ENCODE measurements at regions not wholly inside any gene's neighbourhood (a gene's known extent, or its start where the extent isn't known, plus 50 kb on each side); places are given as distances from the start of the nearest gene placed in this dataset.

DNA sequence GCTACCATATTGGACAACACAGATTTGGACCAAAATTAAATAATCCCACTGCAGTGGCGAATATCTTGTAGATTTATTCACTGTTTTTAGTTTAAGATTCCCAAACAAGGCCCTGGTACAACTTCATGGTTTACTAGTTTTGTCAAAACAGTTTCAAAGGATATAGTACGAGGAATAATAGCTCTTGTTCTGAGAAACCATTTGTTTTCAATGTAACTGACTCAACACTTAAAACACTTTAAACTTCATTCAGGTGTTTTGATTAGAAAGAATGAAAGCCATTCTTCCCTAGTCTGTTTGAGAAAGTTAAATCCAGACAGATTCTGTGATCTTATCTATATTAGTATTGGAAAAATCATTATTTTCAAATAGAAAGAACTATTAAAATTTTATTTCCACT lies 276.4 kb upstream of the MKLN1 start (continued):
- TF ChIP-seq, protein P1, sequence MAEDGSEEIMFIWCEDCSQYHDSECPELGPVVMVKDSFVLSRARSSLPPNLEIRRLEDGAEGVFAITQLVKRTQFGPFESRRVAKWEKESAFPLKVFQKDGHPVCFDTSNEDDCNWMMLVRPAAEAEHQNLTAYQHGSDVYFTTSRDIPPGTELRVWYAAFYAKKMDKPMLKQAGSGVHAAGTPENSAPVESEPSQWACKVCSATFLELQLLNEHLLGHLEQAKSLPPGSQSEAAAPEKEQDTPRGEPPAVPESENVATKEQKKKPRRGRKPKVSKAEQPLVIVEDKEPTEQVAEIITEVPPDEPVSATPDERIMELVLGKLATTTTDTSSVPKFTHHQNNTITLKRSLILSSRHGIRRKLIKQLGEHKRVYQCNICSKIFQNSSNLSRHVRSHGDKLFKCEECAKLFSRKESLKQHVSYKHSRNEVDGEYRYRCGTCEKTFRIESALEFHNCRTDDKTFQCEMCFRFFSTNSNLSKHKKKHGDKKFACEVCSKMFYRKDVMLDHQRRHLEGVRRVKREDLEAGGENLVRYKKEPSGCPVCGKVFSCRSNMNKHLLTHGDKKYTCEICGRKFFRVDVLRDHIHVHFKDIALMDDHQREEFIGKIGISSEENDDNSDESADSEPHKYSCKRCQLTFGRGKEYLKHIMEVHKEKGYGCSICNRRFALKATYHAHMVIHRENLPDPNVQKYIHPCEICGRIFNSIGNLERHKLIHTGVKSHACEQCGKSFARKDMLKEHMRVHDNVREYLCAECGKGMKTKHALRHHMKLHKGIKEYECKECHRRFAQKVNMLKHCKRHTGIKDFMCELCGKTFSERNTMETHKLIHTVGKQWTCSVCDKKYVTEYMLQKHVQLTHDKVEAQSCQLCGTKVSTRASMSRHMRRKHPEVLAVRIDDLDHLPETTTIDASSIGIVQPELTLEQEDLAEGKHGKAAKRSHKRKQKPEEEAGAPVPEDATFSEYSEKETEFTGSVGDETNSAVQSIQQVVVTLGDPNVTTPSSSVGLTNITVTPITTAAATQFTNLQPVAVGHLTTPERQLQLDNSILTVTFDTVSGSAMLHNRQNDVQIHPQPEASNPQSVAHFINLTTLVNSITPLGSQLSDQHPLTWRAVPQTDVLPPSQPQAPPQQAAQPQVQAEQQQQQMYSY (CRISPR knock-in tag; IDR thresholded peaks at IDR 0.05), result no peak
- no peak for TF ChIP-seq ATF1 (CRISPR knock-in tag; IDR thresholded peaks at IDR 0.05)
- TF ChIP-seq RORB (CRISPR knock-in tag; IDR thresholded peaks at IDR 0.05), result no peak
- TF ChIP-seq, protein P2, sequence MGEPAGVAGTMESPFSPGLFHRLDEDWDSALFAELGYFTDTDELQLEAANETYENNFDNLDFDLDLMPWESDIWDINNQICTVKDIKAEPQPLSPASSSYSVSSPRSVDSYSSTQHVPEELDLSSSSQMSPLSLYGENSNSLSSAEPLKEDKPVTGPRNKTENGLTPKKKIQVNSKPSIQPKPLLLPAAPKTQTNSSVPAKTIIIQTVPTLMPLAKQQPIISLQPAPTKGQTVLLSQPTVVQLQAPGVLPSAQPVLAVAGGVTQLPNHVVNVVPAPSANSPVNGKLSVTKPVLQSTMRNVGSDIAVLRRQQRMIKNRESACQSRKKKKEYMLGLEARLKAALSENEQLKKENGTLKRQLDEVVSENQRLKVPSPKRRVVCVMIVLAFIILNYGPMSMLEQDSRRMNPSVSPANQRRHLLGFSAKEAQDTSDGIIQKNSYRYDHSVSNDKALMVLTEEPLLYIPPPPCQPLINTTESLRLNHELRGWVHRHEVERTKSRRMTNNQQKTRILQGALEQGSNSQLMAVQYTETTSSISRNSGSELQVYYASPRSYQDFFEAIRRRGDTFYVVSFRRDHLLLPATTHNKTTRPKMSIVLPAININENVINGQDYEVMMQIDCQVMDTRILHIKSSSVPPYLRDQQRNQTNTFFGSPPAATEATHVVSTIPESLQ (CRISPR knock-in tag; IDR thresholded peaks at IDR 0.05), result no peak

DNA sequence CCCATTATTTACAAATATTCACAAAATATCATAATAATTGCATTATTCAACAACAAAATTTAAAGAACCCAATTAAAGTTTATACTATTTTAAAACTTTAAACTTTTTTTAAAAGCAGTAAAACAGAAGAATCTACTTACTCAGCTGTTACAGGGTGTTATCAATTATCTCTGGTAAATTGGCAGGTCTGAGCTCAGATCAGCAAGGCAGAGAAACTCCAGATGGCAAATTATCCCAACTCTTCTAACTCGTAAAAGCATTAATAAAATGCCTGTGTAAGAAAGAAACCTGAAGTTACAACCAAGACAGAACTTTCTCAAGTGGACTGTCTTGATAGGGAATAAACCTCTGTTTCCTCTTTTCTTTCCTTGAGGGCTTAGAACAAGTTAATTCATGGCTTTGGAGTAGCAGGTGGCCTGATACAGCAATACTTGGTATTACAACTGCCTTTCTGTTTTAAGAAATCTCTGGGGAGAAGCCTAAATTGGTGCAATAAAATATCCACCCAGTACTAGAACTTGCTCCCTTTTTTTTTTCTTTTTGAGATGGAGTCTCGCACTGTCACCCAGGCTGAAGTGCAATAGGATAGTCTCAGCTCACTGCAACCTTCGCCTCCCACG lies 275.3 kb upstream of the MKLN1 start:
- no peak overlapping the region for H3K27ac Mint-ChIP-seq
- peaks cover 18% of the 10 kb centered on the region for H3K4me1 Mint-ChIP-seq
- ChIA-PET CTCF (interaction anchor here (1.5 to 1.6 kb wide), 3 partner anchors 17 to 250 kb away, joined by 4 to 7 read pairs (median 5); no protein-coding TSS in a partner anchor), POLR2A (no interaction called here)
- H3K27me3 Mint-ChIP-seq (ENCODE audit: low read depth), result no peaks in the 10 kb centered on the region
- peaks cover 11% of the 10 kb centered on the region for H3K36me3 Mint-ChIP-seq
- H3K9me3 Mint-ChIP-seq, result peaks cover 15% of the 10 kb centered on the region
- ATAC-seq, result no peak
- H3K4me3 Mint-ChIP-seq, result no peak overlapping the region
- no peak for DNase-seq (ENCODE audit: low spot score)
- no peak for TF ChIP-seq RORB (CRISPR knock-in tag; IDR thresholded peaks at IDR 0.05)
- no peak for TF ChIP-seq KAT7 (CRISPR knock-in tag; IDR thresholded peaks at IDR 0.05; ENCODE audit: borderline replicate concordance)
- TF ChIP-seq, protein P3, sequence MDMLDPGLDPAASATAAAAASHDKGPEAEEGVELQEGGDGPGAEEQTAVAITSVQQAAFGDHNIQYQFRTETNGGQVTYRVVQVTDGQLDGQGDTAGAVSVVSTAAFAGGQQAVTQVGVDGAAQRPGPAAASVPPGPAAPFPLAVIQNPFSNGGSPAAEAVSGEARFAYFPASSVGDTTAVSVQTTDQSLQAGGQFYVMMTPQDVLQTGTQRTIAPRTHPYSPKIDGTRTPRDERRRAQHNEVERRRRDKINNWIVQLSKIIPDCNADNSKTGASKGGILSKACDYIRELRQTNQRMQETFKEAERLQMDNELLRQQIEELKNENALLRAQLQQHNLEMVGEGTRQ (CRISPR knock-in tag; IDR thresholded peaks at IDR 0.05), result no peak
- TF ChIP-seq NFE2L1 (CRISPR knock-in tag; IDR thresholded peaks at IDR 0.05), result no peak
- no peak for TF ChIP-seq NR1H2 (CRISPR knock-in tag; IDR thresholded peaks at IDR 0.05)
- TF ChIP-seq, protein P4, sequence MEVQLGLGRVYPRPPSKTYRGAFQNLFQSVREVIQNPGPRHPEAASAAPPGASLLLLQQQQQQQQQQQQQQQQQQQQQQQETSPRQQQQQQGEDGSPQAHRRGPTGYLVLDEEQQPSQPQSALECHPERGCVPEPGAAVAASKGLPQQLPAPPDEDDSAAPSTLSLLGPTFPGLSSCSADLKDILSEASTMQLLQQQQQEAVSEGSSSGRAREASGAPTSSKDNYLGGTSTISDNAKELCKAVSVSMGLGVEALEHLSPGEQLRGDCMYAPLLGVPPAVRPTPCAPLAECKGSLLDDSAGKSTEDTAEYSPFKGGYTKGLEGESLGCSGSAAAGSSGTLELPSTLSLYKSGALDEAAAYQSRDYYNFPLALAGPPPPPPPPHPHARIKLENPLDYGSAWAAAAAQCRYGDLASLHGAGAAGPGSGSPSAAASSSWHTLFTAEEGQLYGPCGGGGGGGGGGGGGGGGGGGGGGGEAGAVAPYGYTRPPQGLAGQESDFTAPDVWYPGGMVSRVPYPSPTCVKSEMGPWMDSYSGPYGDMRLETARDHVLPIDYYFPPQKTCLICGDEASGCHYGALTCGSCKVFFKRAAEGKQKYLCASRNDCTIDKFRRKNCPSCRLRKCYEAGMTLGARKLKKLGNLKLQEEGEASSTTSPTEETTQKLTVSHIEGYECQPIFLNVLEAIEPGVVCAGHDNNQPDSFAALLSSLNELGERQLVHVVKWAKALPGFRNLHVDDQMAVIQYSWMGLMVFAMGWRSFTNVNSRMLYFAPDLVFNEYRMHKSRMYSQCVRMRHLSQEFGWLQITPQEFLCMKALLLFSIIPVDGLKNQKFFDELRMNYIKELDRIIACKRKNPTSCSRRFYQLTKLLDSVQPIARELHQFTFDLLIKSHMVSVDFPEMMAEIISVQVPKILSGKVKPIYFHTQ (CRISPR knock-in tag; IDR thresholded peaks at IDR 0.05), result no peak
- TF ChIP-seq SOX15 (CRISPR knock-in tag; IDR thresholded peaks at IDR 0.05), result no peak
- TF ChIP-seq, protein P5, sequence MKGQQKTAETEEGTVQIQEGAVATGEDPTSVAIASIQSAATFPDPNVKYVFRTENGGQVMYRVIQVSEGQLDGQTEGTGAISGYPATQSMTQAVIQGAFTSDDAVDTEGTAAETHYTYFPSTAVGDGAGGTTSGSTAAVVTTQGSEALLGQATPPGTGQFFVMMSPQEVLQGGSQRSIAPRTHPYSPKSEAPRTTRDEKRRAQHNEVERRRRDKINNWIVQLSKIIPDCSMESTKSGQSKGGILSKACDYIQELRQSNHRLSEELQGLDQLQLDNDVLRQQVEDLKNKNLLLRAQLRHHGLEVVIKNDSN (CRISPR knock-in tag; IDR thresholded peaks at IDR 0.05), result no peak
- TF ChIP-seq NR2C2 (CRISPR knock-in tag; IDR thresholded peaks at IDR 0.05), result no peak
- no peak for TF ChIP-seq CBFB (CRISPR knock-in tag; IDR thresholded peaks at IDR 0.05; ENCODE audit: low read depth)
- TF ChIP-seq, protein P6, sequence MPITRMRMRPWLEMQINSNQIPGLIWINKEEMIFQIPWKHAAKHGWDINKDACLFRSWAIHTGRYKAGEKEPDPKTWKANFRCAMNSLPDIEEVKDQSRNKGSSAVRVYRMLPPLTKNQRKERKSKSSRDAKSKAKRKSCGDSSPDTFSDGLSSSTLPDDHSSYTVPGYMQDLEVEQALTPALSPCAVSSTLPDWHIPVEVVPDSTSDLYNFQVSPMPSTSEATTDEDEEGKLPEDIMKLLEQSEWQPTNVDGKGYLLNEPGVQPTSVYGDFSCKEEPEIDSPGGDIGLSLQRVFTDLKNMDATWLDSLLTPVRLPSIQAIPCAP (CRISPR knock-in tag; IDR thresholded peaks at IDR 0.05), result no peak
- TF ChIP-seq PRRX2 (CRISPR knock-in tag; IDR thresholded peaks at IDR 0.05), result no peak
- TF ChIP-seq ZNF219 (CRISPR knock-in tag; IDR thresholded peaks at IDR 0.05; ENCODE audit: borderline replicate concordance), result no peak
- TF ChIP-seq CDX4 (CRISPR knock-in tag; IDR thresholded peaks at IDR 0.05; ENCODE audit: borderline replicate concordance), result no peak
- TF ChIP-seq E2F1 (CRISPR knock-in tag; IDR thresholded peaks at IDR 0.05), result no peak
- TF ChIP-seq PREB (CRISPR knock-in tag; IDR thresholded peaks at IDR 0.05; ENCODE audit: borderline replicate concordance), result no peak
- no peak for TF ChIP-seq EMX1 (CRISPR knock-in tag; IDR thresholded peaks at IDR 0.05)
- no peak for TF ChIP-seq ZNF396 (CRISPR knock-in tag; IDR thresholded peaks at IDR 0.05; ENCODE audit: borderline replicate concordance)
- no peak for TF ChIP-seq RELA (CRISPR knock-in tag; IDR thresholded peaks at IDR 0.05; ENCODE audit: borderline replicate concordance)
- no peak for TF ChIP-seq CREB1 (CRISPR knock-in tag; IDR thresholded peaks at IDR 0.05)

Measured in WTC11 (cell line).